Stimulated activated naive CD8-positive, alpha-beta T cell treated with anti-CD3 and anti-CD28 coated beads, Interleukin-15, amount 100 ng/mL, for 72 hours (primary cell): ENCODE measurements at regions not wholly inside any gene's neighbourhood (a gene's known extent, or its start where the extent isn't known, plus 50 kb on each side); places are given as distances from the start of the nearest gene placed in this dataset.

Source experiments
- ATAC-seq: fragments of 150-1000 bp; cut with Tn5 transposase; 2 replicates; pipeline ENCODE4 v1.10.0; 2021; ENCODE audit warnings: mild to moderate bottlenecking, moderate library complexity
- DNase-seq, 2 donors: peaks; one replicate each; pipeline ENCODE4 v3.0.0; 2021 to 2022
- H3K27ac Mint-ChIP-seq, 2 donors: one replicate each; pipeline ENCODE4 v1.8.0; 2022; ENCODE audit warnings: mild to moderate bottlenecking in 2 of 2, mixed read lengths in 2 of 2, moderate library complexity in 2 of 2
- H3K27me3 Mint-ChIP-seq: one replicate; pipeline ENCODE4 v1.8.0; 2022; ENCODE audit warnings: mixed read lengths
- H3K4me1 Mint-ChIP-seq: one replicate; pipeline ENCODE4 v1.8.0; 2022; ENCODE audit warnings: mild to moderate bottlenecking, mixed read lengths
- H3K4me3 Mint-ChIP-seq, 2 donors: one replicate each; pipeline ENCODE4 v1.8.0; 2022; ENCODE audit warnings: mild to moderate bottlenecking in 2 of 2, mixed read lengths in 2 of 2, moderate library complexity in 1 of 2
- H3K9me3 Mint-ChIP-seq, 2 donors: one replicate each; pipeline ENCODE4 v1.8.0; 2022; ENCODE audit warnings: mixed read lengths in 2 of 2

GRCh38 chr15:88307344-88307743 lies 50.8 kb upstream of the NTRK3 start:
- Mint-ChIP-seq H3K27ac (no peak overlapping the region), H3K4me3 (no peak overlapping the region), H3K4me1 (no peaks in the 10 kb centered on the region), H3K9me3 (no peaks in the 10 kb centered on the region), H3K27me3 (no peaks in the 10 kb centered on the region)
- DNase-seq (no peak), ATAC-seq (no peak)
